ENCODE measurements at regions not wholly inside any gene's neighbourhood (a gene's known extent, or its start where the extent isn't known, plus 50 kb on each side); places are given as distances from the start of the nearest gene placed in this dataset.
A peak's percentile ranks its signal among the peaks of the same experiment; 100 is the strongest.

DNA sequence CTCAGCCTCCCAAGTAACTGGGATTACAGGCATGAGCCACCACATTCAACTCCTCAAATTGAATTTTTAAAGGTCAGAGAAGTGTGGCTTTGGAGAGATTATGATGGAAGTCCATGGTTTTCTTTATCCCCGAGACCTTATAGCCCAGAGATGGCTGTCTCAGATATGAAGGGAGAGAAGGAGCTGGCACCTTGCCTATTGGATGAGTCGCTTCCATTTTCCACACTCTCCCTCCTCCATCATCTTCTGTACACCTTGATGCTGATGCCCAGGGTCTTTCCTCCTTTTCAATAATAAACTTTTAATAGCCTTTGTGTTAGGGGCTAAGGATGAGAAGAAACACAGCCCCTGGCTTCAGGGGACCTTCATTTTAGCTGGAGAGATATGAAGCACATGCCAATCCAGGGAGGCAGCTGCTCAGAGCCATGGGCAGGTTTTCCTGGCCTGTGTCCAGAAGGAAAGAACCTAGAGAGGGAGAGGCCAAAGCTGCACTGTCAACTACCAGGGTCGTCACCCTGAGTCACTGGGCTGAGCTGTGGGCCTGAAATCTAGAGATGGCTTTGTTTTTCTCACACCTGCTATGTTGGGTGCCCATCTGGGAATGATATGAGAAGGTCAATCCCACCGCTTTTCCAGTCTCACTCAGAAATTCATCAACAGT lies 146.0 kb upstream of the SERTAD2 start:
- H3K4me1 ChIP-seq (ENCODE audit: control insufficient read depth, extremely low read depth, insufficient read depth, low read length) = peaks cover 50% of the 10 kb centered on the region
- no peak overlapping the region for H3K4me3 ChIP-seq (replicated peaks in 1 of 3; ENCODE audit: insufficient read depth in 1 of 3, low read depth in 1 of 3, low read length in 3 of 3)
- BruUV-seq (replicated peaks) = no TSS peak
- H4K20me1 ChIP-seq (replicated peaks; ENCODE audit: control insufficient read depth, extremely low read depth, insufficient read depth, low read length) = no peaks in the 10 kb centered on the region
- TF ChIP-seq MYC (IDR thresholded peaks at IDR 0.05; ENCODE audit: low read depth, low read length) (no peak), EZH2 (IDR thresholded peaks at IDR 0.05; ENCODE audit: borderline replicate concordance, low read depth, low read length, severe bottlenecking) (no peak), GATA2 (IDR thresholded peaks at IDR 0.05; ENCODE audit: insufficient read depth, insufficient read length, low read depth, low read length) (peak; percentile 58)
- TF ChIP-seq, protein P1, sequence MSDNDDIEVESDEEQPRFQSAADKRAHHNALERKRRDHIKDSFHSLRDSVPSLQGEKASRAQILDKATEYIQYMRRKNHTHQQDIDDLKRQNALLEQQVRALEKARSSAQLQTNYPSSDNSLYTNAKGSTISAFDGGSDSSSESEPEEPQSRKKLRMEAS (IDR thresholded peaks at IDR 0.05; ENCODE audit: insufficient read depth, insufficient read length) = no peak
- TF ChIP-seq, protein P2, sequence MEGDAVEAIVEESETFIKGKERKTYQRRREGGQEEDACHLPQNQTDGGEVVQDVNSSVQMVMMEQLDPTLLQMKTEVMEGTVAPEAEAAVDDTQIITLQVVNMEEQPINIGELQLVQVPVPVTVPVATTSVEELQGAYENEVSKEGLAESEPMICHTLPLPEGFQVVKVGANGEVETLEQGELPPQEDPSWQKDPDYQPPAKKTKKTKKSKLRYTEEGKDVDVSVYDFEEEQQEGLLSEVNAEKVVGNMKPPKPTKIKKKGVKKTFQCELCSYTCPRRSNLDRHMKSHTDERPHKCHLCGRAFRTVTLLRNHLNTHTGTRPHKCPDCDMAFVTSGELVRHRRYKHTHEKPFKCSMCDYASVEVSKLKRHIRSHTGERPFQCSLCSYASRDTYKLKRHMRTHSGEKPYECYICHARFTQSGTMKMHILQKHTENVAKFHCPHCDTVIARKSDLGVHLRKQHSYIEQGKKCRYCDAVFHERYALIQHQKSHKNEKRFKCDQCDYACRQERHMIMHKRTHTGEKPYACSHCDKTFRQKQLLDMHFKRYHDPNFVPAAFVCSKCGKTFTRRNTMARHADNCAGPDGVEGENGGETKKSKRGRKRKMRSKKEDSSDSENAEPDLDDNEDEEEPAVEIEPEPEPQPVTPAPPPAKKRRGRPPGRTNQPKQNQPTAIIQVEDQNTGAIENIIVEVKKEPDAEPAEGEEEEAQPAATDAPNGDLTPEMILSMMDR (IDR thresholded peaks at IDR 0.05; ENCODE audit: extremely low read depth in 1 of 2, insufficient read depth in 1 of 2, low read depth in 1 of 2, low read length in 2 of 2) = no peak
- no peaks in the 10 kb centered on the region for H3K79me2 ChIP-seq (ENCODE audit: control insufficient read depth, insufficient read depth, low read length)
- H3K36me3 ChIP-seq (ENCODE audit: control insufficient read depth in 2 of 2, extremely low read depth in 1 of 2, insufficient read depth in 2 of 2, low read length in 2 of 2) = no peaks in the 10 kb centered on the region
- ChIA-PET POLR2A (no interaction called here), CTCF (interaction anchor here (1.2 kb wide), 1 partner anchor 32 kb away, joined by 4 read pairs; no protein-coding TSS in a partner anchor)
- H3K27ac ChIP-seq (ENCODE audit: insufficient read depth, low read depth, low read length) = no peak overlapping the region
- H3K9ac ChIP-seq (replicated peaks; ENCODE audit: extremely low read depth, insufficient read depth, low read length) = no peak overlapping the region
- no peaks in the 10 kb centered on the region for H3K9me1 ChIP-seq (replicated peaks; ENCODE audit: control insufficient read depth, extremely low read depth, insufficient read depth, low read length)
- DNase-seq (ENCODE audit: low read depth, low spot score) (no peak), FAIRE-seq (no peak)
- intact Hi-C loops (cut with micrococcal nuclease) = no loop called here
- dilution Hi-C loops (cut with MboI; ENCODE audit: extremely low pct_ligation_motif_present, low sequenced_read_pairs) = no loop called here
- no peak overlapping the region for H3K4me2 ChIP-seq (ENCODE audit: insufficient read depth, low read length)
- H3K9me3 ChIP-seq (replicated peaks; ENCODE audit: control insufficient read depth, insufficient read depth, low read length) = no peaks in the 10 kb centered on the region
- no peaks in the 10 kb centered on the region for H3K27me3 ChIP-seq (ENCODE audit: control insufficient read depth in 2 of 2, insufficient read depth in 2 of 2, low read length in 2 of 2)
- H2AFZ ChIP-seq (ENCODE audit: low read depth, low read length) = no peak overlapping the region

All from endothelial cell of umbilical vein (primary cell).